H9 (cell line): ENCODE measurements at regions not wholly inside any gene's neighbourhood (a gene's known extent, or its start where the extent isn't known, plus 50 kb on each side); places are given as distances from the start of the nearest gene placed in this dataset.

Source experiments
- DNase-seq: peaks from one replicate; pipeline ENCODE4 v3.0.0-alpha.2; 2017
- H2AFZ ChIP-seq: one replicate; pipeline ENCODE4 v1.6.1; 2013; ENCODE audit warnings: mild to moderate bottlenecking, low read length, control low read depth, moderate library complexity
- H2AK5ac ChIP-seq: 2 replicates; pipeline ENCODE4 v1.6.1; 2013; ENCODE audit warnings: low read length, control low read depth, mixed read lengths; ENCODE audit not compliant: insufficient read length
- H2BK120ac ChIP-seq: one replicate; pipeline ENCODE4 v1.6.1; 2013; ENCODE audit warnings: low read depth, mild to moderate bottlenecking, low read length, control low read depth, inconsistent platforms; ENCODE audit not compliant: poor library complexity, severe bottlenecking
- H2BK12ac ChIP-seq: 2 replicates; pipeline ENCODE4 v1.6.1; 2013; ENCODE audit warnings: low read length, control low read depth, mixed read lengths, low read depth; ENCODE audit not compliant: insufficient read length
- H2BK15ac ChIP-seq: 2 replicates; pipeline ENCODE4 v1.6.1; 2013; ENCODE audit warnings: low read depth, low read length, control low read depth
- H2BK20ac ChIP-seq: one replicate; pipeline ENCODE4 v1.6.1; 2013; ENCODE audit warnings: low read depth, mild to moderate bottlenecking, low read length, control low read depth, inconsistent platforms; ENCODE audit not compliant: poor library complexity, severe bottlenecking
- H2BK5ac ChIP-seq: 2 replicates; pipeline ENCODE4 v1.6.1; 2013; ENCODE audit warnings: low read length, control low read depth, mixed read lengths; ENCODE audit not compliant: insufficient read length
- H3K14ac ChIP-seq: 2 replicates; pipeline ENCODE4 v1.6.1; 2013; ENCODE audit warnings: low read length, control low read depth; ENCODE audit not compliant: insufficient read depth
- H3K18ac ChIP-seq: 2 replicates; pipeline ENCODE4 v1.6.1; 2013; ENCODE audit warnings: low read depth, mild to moderate bottlenecking, mixed read lengths, low read length, control low read depth; ENCODE audit not compliant: insufficient read length
- H3K23ac ChIP-seq: 2 replicates; pipeline ENCODE4 v1.6.1; 2013; ENCODE audit warnings: low read length, control low read depth, mixed read lengths, low read depth; ENCODE audit not compliant: insufficient read length
- H3K23me2 ChIP-seq: 2 replicates; pipeline ENCODE4 v1.6.1; 2013; ENCODE audit warnings: low read depth, mild to moderate bottlenecking, mixed read lengths, low read length, control low read depth; ENCODE audit not compliant: insufficient read length, poor library complexity, severe bottlenecking
- H3K27ac ChIP-seq: 2 replicates; pipeline ENCODE4 v1.5.1; 2013; ENCODE audit warnings: low read length, control low read depth, mixed read lengths, low read depth; ENCODE audit not compliant: insufficient read length
- H3K27me3 ChIP-seq: 2 replicates; pipeline ENCODE4 v1.6.1; 2013; ENCODE audit warnings: low read length, control low read depth, inconsistent platforms; ENCODE audit not compliant: insufficient read depth
- H3K4ac ChIP-seq: 2 replicates; pipeline ENCODE4 v1.6.1; 2013; ENCODE audit warnings: low read depth, mild to moderate bottlenecking, control low read depth, inconsistent platforms, low read length, moderate library complexity
- H3K4me1 ChIP-seq: 2 replicates; pipeline ENCODE4 v1.6.1; 2013; ENCODE audit warnings: low read length, control low read depth, inconsistent platforms; ENCODE audit not compliant: insufficient read depth
- H3K4me2 ChIP-seq: 2 replicates; pipeline ENCODE4 v1.6.1; 2013; ENCODE audit warnings: low read length, control low read depth, mixed read lengths; ENCODE audit not compliant: insufficient read length, insufficient read depth
- H3K56ac ChIP-seq: 2 replicates; pipeline ENCODE4 v1.6.1; 2013; ENCODE audit warnings: low read depth, mild to moderate bottlenecking, mixed read lengths, low read length, control low read depth; ENCODE audit not compliant: insufficient read length
- H3K79me1 ChIP-seq: 2 replicates; pipeline ENCODE4 v1.6.1; 2013; ENCODE audit warnings: low read depth, mild to moderate bottlenecking, moderate library complexity, low read length, control low read depth, inconsistent platforms; ENCODE audit not compliant: insufficient read depth, poor library complexity, severe bottlenecking
- H3K79me2 ChIP-seq: 2 replicates; pipeline ENCODE4 v1.6.1; 2013; ENCODE audit warnings: low read length, control low read depth, inconsistent platforms; ENCODE audit not compliant: insufficient read depth
- H3K9ac ChIP-seq: 2 replicates; pipeline ENCODE4 v1.6.1; 2013; ENCODE audit warnings: low read length, control low read depth, mixed read lengths; ENCODE audit not compliant: insufficient read length; ENCODE audit errors: extremely low read depth
- H3K9me3 ChIP-seq: one replicate; pipeline ENCODE4 v1.6.1; 2013; ENCODE audit warnings: low read depth, low read length, inconsistent platforms; ENCODE audit not compliant: control insufficient read depth
- H3T11ph ChIP-seq: one replicate; pipeline ENCODE4 v1.6.1; 2013; ENCODE audit warnings: mild to moderate bottlenecking, low read length, control low read depth, inconsistent platforms
- H4K20me1 ChIP-seq: one replicate; pipeline ENCODE4 v1.6.1; 2013; ENCODE audit not compliant: control insufficient read depth, insufficient read length, insufficient read depth
- H4K5ac ChIP-seq: 2 replicates; pipeline ENCODE4 v1.6.1; 2013; ENCODE audit warnings: low read depth, mild to moderate bottlenecking, mixed read lengths, low read length, control low read depth; ENCODE audit not compliant: insufficient read length
- H4K8ac ChIP-seq: replicated peaks from 2 replicates; pipeline ENCODE4 v1.6.1; 2013; ENCODE audit warnings: low read length, control low read depth, mixed read lengths, low read depth; ENCODE audit not compliant: insufficient read length
- H4K91ac ChIP-seq: 2 replicates; pipeline ENCODE4 v1.6.1; 2013; ENCODE audit warnings: low read depth, mild to moderate bottlenecking, moderate library complexity, mixed read lengths, low read length, control low read depth; ENCODE audit not compliant: insufficient read length
- H3K27ac Mint-ChIP-seq, 3 experiments: 2 replicates in 2 of 3; 3 replicates in 1 of 3; pipeline ENCODE4 v1.8.0; 2020 to 2021; ENCODE audit warnings: mixed read lengths in 3 of 3, mild to moderate bottlenecking in 1 of 3, moderate library complexity in 1 of 3
- H3K27me3 Mint-ChIP-seq: 2 replicates; pipeline ENCODE4 v1.8.0; 2021; ENCODE audit warnings: low read depth, mild to moderate bottlenecking, moderate library complexity, mixed read lengths
- H3K36me3 Mint-ChIP-seq, 3 experiments: 2 replicates in 2 of 3; 3 replicates in 1 of 3; pipeline ENCODE4 v1.8.0; 2020 to 2021; ENCODE audit warnings: low read depth in 3 of 3, mixed read lengths in 3 of 3; ENCODE audit not compliant: insufficient read depth in 1 of 3
- H3K4me1 Mint-ChIP-seq, 2 experiments: 2 replicates each; pipeline ENCODE4 v1.8.0; 2020; ENCODE audit warnings: mixed read lengths in 2 of 2
- H3K4me3 Mint-ChIP-seq, 2 experiments: 2 replicates in 1 of 2; 3 replicates in 1 of 2; pipeline ENCODE4 v1.8.0; 2020 to 2021; ENCODE audit warnings: mild to moderate bottlenecking in 2 of 2, mixed read lengths in 2 of 2, moderate library complexity in 1 of 2
- H3K9me3 Mint-ChIP-seq, 2 experiments: 2 replicates in 1 of 2; 3 replicates in 1 of 2; pipeline ENCODE4 v1.8.0; 2020; ENCODE audit warnings: mild to moderate bottlenecking in 2 of 2, mixed read lengths in 2 of 2, moderate library complexity in 1 of 2
- WGBS: extraction: QIAGEN DNeasy Blood & Tissue Kit; methylation state at CpG from one replicate; pipeline ENCODE4 v1.1.7; 2013; ENCODE audit warnings: missing lambda C conversion rate, low lambda C conversion rate, mixed read lengths; ENCODE audit not compliant: insufficient read length; ENCODE audit errors: extremely low coverage; 5-methylcytosine and 5-hydroxymethylcytosine counted together
- TF ChIP-seq, protein P1 (sequence below): fragments of 200-600 bp; sonication (generic); conservative IDR thresholded peaks from 3 replicates; pipeline ENCODE4 v1.8.0; 2021; ENCODE audit warnings: antibody characterized with exemption, mild to moderate bottlenecking

DNA sequence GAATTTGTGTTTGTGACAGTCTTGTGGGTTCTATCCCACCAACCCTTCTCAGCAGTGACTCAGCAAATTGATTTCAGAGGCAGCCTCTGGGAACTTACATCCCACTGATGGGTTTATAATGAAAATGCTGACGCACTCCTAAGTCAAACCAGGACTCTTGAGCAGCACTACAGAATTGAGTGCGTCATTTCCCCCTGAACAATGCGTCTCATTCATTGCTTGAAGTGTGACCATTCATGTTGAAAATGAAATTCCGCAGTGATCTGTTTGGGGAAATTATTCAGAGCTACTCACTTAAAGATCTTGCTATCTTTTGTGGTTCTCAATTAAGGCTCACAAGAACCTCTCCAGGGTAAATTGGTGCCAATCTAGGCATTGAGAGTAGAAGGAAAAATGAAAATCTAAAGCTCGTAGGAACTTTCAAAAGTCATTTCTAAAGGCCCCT, 417.7 kb upstream of the SLC14A2 start:
- no peak overlapping the region for H3K4me3 Mint-ChIP-seq
- H3K36me3 Mint-ChIP-seq: no peaks in the 10 kb centered on the region; a peak in 1 of 7 replicates
- no CpG with 5 or more reads among the region's 5 CpGs for WGBS

More for the DNA sequence above, 417.7 kb upstream of the SLC14A2 start:
- Histone ChIP-seq H2BK120ac (no peak overlapping the region), H4K5ac (no peak overlapping the region), H4K91ac (no peak overlapping the region), H3K79me1 (no peaks in the 10 kb centered on the region), H3T11ph (no peak overlapping the region), H3K27ac (no peak overlapping the region), H3K4me2 (no peak overlapping the region), H3K27me3 (no peaks in the 10 kb centered on the region), H4K8ac (no peak overlapping the region), H3K23me2 (no peaks in the 10 kb centered on the region), H2AFZ (no peak overlapping the region), H3K4ac (no peak overlapping the region), H2BK5ac (no peak overlapping the region), H3K79me2 (no peaks in the 10 kb centered on the region), H4K20me1 (no peaks in the 10 kb centered on the region), H2BK20ac (no peak overlapping the region), H3K23ac (no peak overlapping the region), H3K4me1 (no peaks in the 10 kb centered on the region), H3K9me3 (no peaks in the 10 kb centered on the region), H3K9ac (no peak overlapping the region), H3K14ac (no peak overlapping the region), H2AK5ac (no peak overlapping the region), H3K56ac (no peak overlapping the region), H3K18ac (no peak overlapping the region), H2BK12ac (no peak overlapping the region), H2BK15ac (no peak overlapping the region)
- H3K27me3 Mint-ChIP-seq: no peaks in the 10 kb centered on the region
- no peak for DNase-seq
- TF ChIP-seq, protein P1, sequence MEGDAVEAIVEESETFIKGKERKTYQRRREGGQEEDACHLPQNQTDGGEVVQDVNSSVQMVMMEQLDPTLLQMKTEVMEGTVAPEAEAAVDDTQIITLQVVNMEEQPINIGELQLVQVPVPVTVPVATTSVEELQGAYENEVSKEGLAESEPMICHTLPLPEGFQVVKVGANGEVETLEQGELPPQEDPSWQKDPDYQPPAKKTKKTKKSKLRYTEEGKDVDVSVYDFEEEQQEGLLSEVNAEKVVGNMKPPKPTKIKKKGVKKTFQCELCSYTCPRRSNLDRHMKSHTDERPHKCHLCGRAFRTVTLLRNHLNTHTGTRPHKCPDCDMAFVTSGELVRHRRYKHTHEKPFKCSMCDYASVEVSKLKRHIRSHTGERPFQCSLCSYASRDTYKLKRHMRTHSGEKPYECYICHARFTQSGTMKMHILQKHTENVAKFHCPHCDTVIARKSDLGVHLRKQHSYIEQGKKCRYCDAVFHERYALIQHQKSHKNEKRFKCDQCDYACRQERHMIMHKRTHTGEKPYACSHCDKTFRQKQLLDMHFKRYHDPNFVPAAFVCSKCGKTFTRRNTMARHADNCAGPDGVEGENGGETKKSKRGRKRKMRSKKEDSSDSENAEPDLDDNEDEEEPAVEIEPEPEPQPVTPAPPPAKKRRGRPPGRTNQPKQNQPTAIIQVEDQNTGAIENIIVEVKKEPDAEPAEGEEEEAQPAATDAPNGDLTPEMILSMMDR: no peak
- H3K4me1 Mint-ChIP-seq: no peaks in the 10 kb centered on the region
- H3K27ac Mint-ChIP-seq: no peak overlapping the region
- 0 out of 5 replicates have a peak, but pooled peaks cover 0 to 2% of the 10 kb centered on the region in 2 experiments for H3K9me3 Mint-ChIP-seq
